ENCODE measurements at regions not wholly inside any gene's neighbourhood (a gene's known extent, or its start where the extent isn't known, plus 50 kb on each side); places are given as distances from the start of the nearest gene placed in this dataset.

- H3K9me3 Mint-ChIP-seq: no peaks in the 10 kb centered on the region
- ATAC-seq (ENCODE audit: poor library complexity) (no peak), DNase-seq (no peak)
- no peaks in the 10 kb centered on the region for H3K27me3 Mint-ChIP-seq
- Histone ChIP-seq H3K4me3 (ENCODE audit: low read length) (no peak overlapping the region), H3K27ac (ENCODE audit: low read depth in 1 of 2, low read length in 2 of 2) (no peak overlapping the region), H3K9me3 (ENCODE audit: control insufficient read depth in 1 of 2, insufficient read depth in 1 of 2, low read length in 2 of 2) (no peaks in the 10 kb centered on the region), H3K4me1 (ENCODE audit: insufficient read depth, low read length) (no peaks in the 10 kb centered on the region), H3K27me3 (ENCODE audit: control insufficient read depth in 1 of 2, insufficient read depth in 2 of 2, low read length in 2 of 2) (no peaks in the 10 kb centered on the region), H3K36me3 (ENCODE audit: insufficient read depth, low read length) (no peaks in the 10 kb centered on the region)
- ChIA-PET CTCF (no interaction called here), POLR2A (no interaction called here)
- intact Hi-C loops (cut with DNase I, micrococcal nuclease): no loop called here
- no peak overlapping the region for H3K27ac Mint-ChIP-seq
- H3K4me1 Mint-ChIP-seq (ENCODE audit: low read depth): no peaks in the 10 kb centered on the region
- TF ChIP-seq CTCF (IDR thresholded peaks at IDR 0.05): no peak
- H3K36me3 Mint-ChIP-seq (ENCODE audit: low read depth): no peaks in the 10 kb centered on the region
- H3K4me3 Mint-ChIP-seq: no peak overlapping the region
Observed at GRCh38 chrX:25721564-25721963, 416.6 kb upstream of the MAGEB18 start.

DNA sequence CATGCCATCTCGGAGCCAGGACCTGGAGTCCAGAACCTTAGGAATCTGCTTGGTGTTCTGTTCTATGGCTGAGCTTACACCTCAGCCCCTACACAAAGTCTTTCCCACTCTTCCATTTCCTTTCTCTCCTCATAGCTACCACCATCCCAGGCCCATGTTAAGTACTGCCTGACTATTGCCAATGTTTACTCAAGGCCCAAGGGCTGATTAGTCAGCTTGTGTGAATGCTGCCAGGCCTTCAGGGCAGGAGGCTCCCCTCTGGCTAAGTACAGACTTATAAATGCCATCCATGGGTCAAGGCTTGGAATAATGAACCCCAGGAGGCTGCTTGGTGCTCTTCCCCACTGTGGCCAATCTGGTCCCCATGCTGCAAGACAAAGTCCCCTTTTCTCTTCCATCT, 411.6 kb upstream of the MAGEB18 start:
- Histone ChIP-seq H3K4me1 (ENCODE audit: insufficient read depth, low read length) (no peaks in the 10 kb centered on the region), H3K9me3 (ENCODE audit: control insufficient read depth in 1 of 2, insufficient read depth in 1 of 2, low read length in 2 of 2) (no peaks in the 10 kb centered on the region), H3K27ac (ENCODE audit: low read depth in 1 of 2, low read length in 2 of 2) (no peak overlapping the region), H3K4me3 (ENCODE audit: low read length) (no peak overlapping the region), H3K27me3 (ENCODE audit: control insufficient read depth in 1 of 2, insufficient read depth in 2 of 2, low read length in 2 of 2) (no peaks in the 10 kb centered on the region), H3K36me3 (ENCODE audit: insufficient read depth, low read length) (no peaks in the 10 kb centered on the region)
- no peak overlapping the region for H3K27ac Mint-ChIP-seq
- H3K36me3 Mint-ChIP-seq (ENCODE audit: low read depth): no peaks in the 10 kb centered on the region
- CTCF ChIA-PET: no interaction called here
- POLR2A ChIA-PET: no interaction called here
- ATAC-seq (ENCODE audit: poor library complexity) (no peak), DNase-seq (no peak)
- no peaks in the 10 kb centered on the region for H3K4me1 Mint-ChIP-seq (ENCODE audit: low read depth)
- no peaks in the 10 kb centered on the region for H3K9me3 Mint-ChIP-seq
- no peak for TF ChIP-seq CTCF (IDR thresholded peaks at IDR 0.05)
- H3K27me3 Mint-ChIP-seq: no peaks in the 10 kb centered on the region
- intact Hi-C loops (cut with DNase I, micrococcal nuclease): no loop called here
- H3K4me3 Mint-ChIP-seq: no peak overlapping the region

- no peak for DNase-seq
- Mint-ChIP-seq H3K4me1 (ENCODE audit: low read depth) (no peaks in the 10 kb centered on the region), H3K9me3 (no peaks in the 10 kb centered on the region), H3K4me3 (no peak overlapping the region), H3K36me3 (ENCODE audit: low read depth) (no peaks in the 10 kb centered on the region), H3K27ac (no peak overlapping the region), H3K27me3 (no peaks in the 10 kb centered on the region)
- no peak for TF ChIP-seq CTCF (IDR thresholded peaks at IDR 0.05)
- POLR2A ChIA-PET: no interaction called here
- Histone ChIP-seq H3K4me3 (ENCODE audit: low read length) (no peak overlapping the region), H3K4me1 (ENCODE audit: insufficient read depth, low read length) (no peaks in the 10 kb centered on the region), H3K27ac (ENCODE audit: low read depth in 1 of 2, low read length in 2 of 2) (no peak overlapping the region), H3K36me3 (ENCODE audit: insufficient read depth, low read length) (no peaks in the 10 kb centered on the region), H3K9me3 (ENCODE audit: control insufficient read depth in 1 of 2, insufficient read depth in 1 of 2, low read length in 2 of 2) (no peaks in the 10 kb centered on the region), H3K27me3 (ENCODE audit: control insufficient read depth in 1 of 2, insufficient read depth in 2 of 2, low read length in 2 of 2) (no peaks in the 10 kb centered on the region)
- intact Hi-C loops (cut with DNase I, micrococcal nuclease): no loop called here
- ATAC-seq (ENCODE audit: poor library complexity): no peak
- CTCF ChIA-PET: interaction anchor here (0.9 kb wide), 1 partner anchor 20 kb away, joined by 3 read pairs; no protein-coding TSS in a partner anchor
Observed at GRCh38 chrX:25733148-25733547, 405.0 kb upstream of the MAGEB18 start.
